ENCODE measurements at regions not wholly inside any gene's neighbourhood (a gene's known extent, or its start where the extent isn't known, plus 50 kb on each side); places are given as distances from the start of the nearest gene placed in this dataset.

DNA sequence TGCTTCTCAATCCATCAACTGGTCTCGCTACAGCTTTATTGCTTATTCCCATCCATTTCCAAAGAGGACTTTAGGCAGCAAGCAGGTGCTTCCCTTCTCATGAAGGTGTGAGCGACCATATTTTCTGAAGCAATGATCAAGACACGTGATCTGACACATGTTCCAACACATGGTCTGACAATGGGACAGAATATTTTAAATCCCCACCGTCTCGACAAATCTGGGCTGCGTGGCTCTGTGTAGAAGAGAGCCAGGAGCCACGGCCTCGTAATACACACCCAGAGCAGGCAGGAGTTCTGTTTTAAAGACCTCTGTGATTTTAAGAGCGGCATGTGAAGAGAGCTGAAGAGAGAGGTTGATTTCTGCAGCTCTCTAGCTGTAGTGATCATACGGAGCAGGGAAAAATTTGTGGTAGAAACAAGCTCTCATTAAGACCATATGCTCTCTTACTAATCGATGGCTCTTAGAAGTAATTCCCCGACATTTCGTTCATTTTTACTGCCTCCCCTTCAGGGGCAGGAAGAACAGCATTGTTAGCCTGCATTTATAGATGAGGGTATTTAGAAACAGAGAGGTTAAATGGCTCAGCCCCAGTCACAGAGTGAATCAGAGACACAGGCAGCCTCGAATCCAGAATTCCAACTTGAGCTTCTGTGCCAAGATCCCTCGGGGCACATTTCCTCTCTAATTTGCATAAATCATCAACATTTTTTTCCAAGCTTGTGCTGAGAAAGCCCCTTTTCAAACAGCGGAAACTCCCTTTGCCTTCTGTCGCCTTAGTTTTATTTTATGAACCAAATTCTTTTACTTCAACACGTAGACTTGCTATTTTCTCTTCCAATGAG is 91.0 kb upstream of the BCOR start:
- no peaks in the 10 kb centered on the region for H3K36me3 ChIP-seq
- H3K4me3 ChIP-seq: no peak overlapping the region
- peaks cover 0 to 21% (median 0%) of the 10 kb centered on the region in 11 donors for H3K9me3 ChIP-seq
- TF ChIP-seq CTCF (IDR thresholded peaks at IDR 0.05): no peak
- H3K27me3 ChIP-seq: no peaks in the 10 kb centered on the region
- 78 to 80% methylated on average over 18 of the region's 18 CpGs for WGBS, 2 donors
- ATAC-seq: no peak
- intact Hi-C loops (cut with DNase I): loop anchor here in 2 of 10 donors (10.0 kb wide), 2 partner anchors 56 to 66 kb away; no protein-coding TSS in a partner anchor
- H3K27ac ChIP-seq: no peak overlapping the region
- H3K4me1 ChIP-seq: no peaks in the 10 kb centered on the region
- DNase-seq: no peak

GRCh38 chrX:40184968-40185367 is 87.2 kb upstream of the BCOR start:
- no peaks in the 10 kb centered on the region for H3K36me3 ChIP-seq
- TF ChIP-seq CTCF (IDR thresholded peaks at IDR 0.05): no peak
- WGBS, 2 donors: 98 to 99% methylated on average over 4 of the region's 4 CpGs
- H3K4me3 ChIP-seq: no peak overlapping the region
- no peak overlapping the region for H3K27ac ChIP-seq
- ATAC-seq: no peak
- DNase-seq: no peak
- peaks cover 0 to 21% (median 0%) of the 10 kb centered on the region in 11 donors for H3K9me3 ChIP-seq
- H3K27me3 ChIP-seq: no peaks in the 10 kb centered on the region
- no peaks in the 10 kb centered on the region for H3K4me1 ChIP-seq
- intact Hi-C loops (cut with DNase I): loop anchor here in 2 of 10 donors (10.0 kb wide), 2 partner anchors 60 to 70 kb away; no protein-coding TSS in a partner anchor

DNA sequence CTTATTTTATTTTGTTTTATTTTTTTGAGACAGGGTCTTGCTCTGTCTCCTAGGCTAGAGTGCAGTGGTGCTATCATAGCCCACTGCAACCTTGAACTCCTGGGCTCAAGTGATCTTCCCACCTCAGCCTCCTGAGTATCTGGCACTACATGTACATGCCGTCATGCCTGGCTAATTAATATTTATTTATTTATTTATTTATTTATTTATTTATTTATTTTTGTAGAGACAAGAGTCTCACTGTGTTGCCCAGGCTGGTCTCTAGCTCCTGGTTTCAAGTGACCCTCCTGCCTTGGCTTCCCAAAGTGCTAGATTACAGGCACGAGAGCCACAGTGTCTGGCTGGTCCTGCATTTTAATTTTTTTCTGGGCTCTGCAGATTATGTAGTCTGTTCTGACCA is 84.9 kb upstream of the BCOR start:
- Histone ChIP-seq H3K4me1 (peaks cover 0 to 9% (median 0%) of the 10 kb centered on the region in 9 donors), H3K27me3 (peaks cover 0 to 13% (median 0%) of the 10 kb centered on the region in 7 donors), H3K27ac (no peak overlapping the region), H3K36me3 (no peaks in the 10 kb centered on the region), H3K9me3 (peaks cover 0 to 21% (median 0%) of the 10 kb centered on the region in 11 donors), H3K4me3 (no peak overlapping the region)
- intact Hi-C loops (cut with DNase I): loop anchor here in 2 of 10 donors (10.0 kb wide), 2 partner anchors 62 to 72 kb away; no protein-coding TSS in a partner anchor
- no peak for ATAC-seq
- no peak for TF ChIP-seq CTCF (IDR thresholded peaks at IDR 0.05)
- no peak for DNase-seq
- 80 to 86% methylated on average over 2 of the region's 2 CpGs for WGBS, 2 donors

DNA sequence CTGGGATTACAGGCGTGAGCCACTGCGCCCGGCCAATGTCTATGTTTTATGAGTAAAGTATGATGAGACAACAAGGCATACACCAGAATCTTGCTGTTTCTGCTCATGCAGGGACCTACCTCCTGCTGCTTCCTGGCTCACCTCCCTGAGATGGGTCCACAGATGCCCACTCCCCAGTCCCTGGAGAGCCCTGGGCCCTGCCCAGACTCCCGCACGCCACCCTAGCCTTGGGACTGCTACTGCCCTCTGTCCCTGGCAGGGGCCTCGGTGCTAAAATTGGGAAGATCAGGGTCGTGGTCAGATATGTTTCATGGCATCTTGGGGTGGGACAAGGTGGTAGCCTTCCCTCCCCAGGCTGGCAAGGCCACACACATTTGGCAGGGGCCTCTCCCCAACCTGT is 84.3 kb upstream of the BCOR start:
- no peak for ATAC-seq
- H3K27me3 ChIP-seq: peaks cover 0 to 18% (median 0%) of the 10 kb centered on the region in 7 donors
- H3K36me3 ChIP-seq: no peaks in the 10 kb centered on the region
- H3K4me3 ChIP-seq: no peak overlapping the region
- TF ChIP-seq CTCF (IDR thresholded peaks at IDR 0.05): no peak
- no peak overlapping the region for H3K27ac ChIP-seq
- intact Hi-C loops (cut with DNase I): loop anchor here in 2 of 10 donors (10.0 kb wide), 2 partner anchors 63 to 73 kb away; no protein-coding TSS in a partner anchor
- peaks cover 0 to 12% (median 0%) of the 10 kb centered on the region in 9 donors for H3K4me1 ChIP-seq
- no peak for DNase-seq
- peaks cover 0 to 21% (median 0%) of the 10 kb centered on the region in 11 donors for H3K9me3 ChIP-seq
- 95 to 96% methylated on average over 7 of the region's 7 CpGs for WGBS, 2 donors
